HG03097 (cell line): ENCODE measurements at regions not wholly inside any gene's neighbourhood (a gene's known extent, or its start where the extent isn't known, plus 50 kb on each side); places are given as distances from the start of the nearest gene placed in this dataset.

ENCODE experiments used
- ATAC-seq: cut with Tn5 transposase; IDR thresholded peaks from one replicate; pipeline ENCODE4 v1.9.1; 2021; ENCODE audit not compliant: unreplicated experiment, low FRiP score

GRCh38 chr15:39468828-39469227, 112.1 kb upstream of the THBS1 start:
- no peak for ATAC-seq

GRCh38 chr15:39471785-39472574, 108.9 kb upstream of the THBS1 start:
- ATAC-seq = no peak

- ATAC-seq = no peak
Measured at GRCh38 chr15:39472621-39473297, 108.1 kb upstream of the THBS1 start.

- no peak for ATAC-seq
Measured at GRCh38 chr15:39473298-39473947, 107.5 kb upstream of the THBS1 start.

- ATAC-seq = no peak
Measured at GRCh38 chr15:39474657-39475056, 106.2 kb upstream of the THBS1 start.

GRCh38 chr15:39478996-39479395, 101.9 kb upstream of the THBS1 start:
- no peak for ATAC-seq

GRCh38 chr15:39479911-39480310, 101.0 kb upstream of the THBS1 start:
- ATAC-seq = no peak

GRCh38 chr15:39482459-39482858, 98.4 kb upstream of the THBS1 start:
- no peak for ATAC-seq

- ATAC-seq = no peak
Measured at GRCh38 chr15:39486621-39487457, 94.0 kb upstream of the THBS1 start.

- no peak for ATAC-seq
Measured at GRCh38 chr15:39487458-39487735, 93.5 kb upstream of the THBS1 start.

GRCh38 chr15:39488516-39488915, 92.4 kb upstream of the THBS1 start:
- ATAC-seq = no peak

GRCh38 chr15:39488961-39489360, 91.9 kb upstream of the THBS1 start:
- no peak for ATAC-seq

- no peak for ATAC-seq
Measured at GRCh38 chr15:39491115-39491885, 89.6 kb upstream of the THBS1 start.

GRCh38 chr15:39491886-39492490, 88.9 kb upstream of the THBS1 start:
- no peak for ATAC-seq

GRCh38 chr15:39493424-39494067, 87.3 kb upstream of the THBS1 start:
- no peak for ATAC-seq

GRCh38 chr15:39494462-39494861, 86.4 kb upstream of the THBS1 start:
- ATAC-seq = no peak

- no peak for ATAC-seq
Measured at GRCh38 chr15:39495871-39496840, 84.7 kb upstream of the THBS1 start.

GRCh38 chr15:39497016-39497758, 83.7 kb upstream of the THBS1 start:
- no peak for ATAC-seq
